ENCODE measurements at regions not wholly inside any gene's neighbourhood (a gene's known extent, or its start where the extent isn't known, plus 50 kb on each side); places are given as distances from the start of the nearest gene placed in this dataset.

- H3K4me3 ChIP-seq (ENCODE audit: low read length), result no peak overlapping the region
- TF ChIP-seq CTCF (conservative IDR thresholded peaks at IDR 0.05; ENCODE audit: low read depth, low read length), result no peak
- DNase-seq (ENCODE audit: low read depth), result no peak
Observed at GRCh38 chr12:63424671-63425070, 243.6 kb downstream of the DPY19L2 start.

GRCh38 chr12:63423839-63424238 lies 244.5 kb downstream of the DPY19L2 start:
- DNase-seq (ENCODE audit: low read depth), result no peak
- TF ChIP-seq CTCF (conservative IDR thresholded peaks at IDR 0.05; ENCODE audit: low read depth, low read length), result no peak
- H3K4me3 ChIP-seq (ENCODE audit: low read length), result no peak overlapping the region

GRCh38 chr12:63420206-63420644 lies 248.1 kb downstream of the DPY19L2 start:
- H3K4me3 ChIP-seq (ENCODE audit: low read length), result no peak overlapping the region
- no peak for DNase-seq (ENCODE audit: low read depth)
- peak; percentile 66 for TF ChIP-seq CTCF (conservative IDR thresholded peaks at IDR 0.05; ENCODE audit: low read depth, low read length)

GRCh38 chr12:63419154-63419553 lies 249.1 kb downstream of the DPY19L2 start:
- no peak overlapping the region for H3K4me3 ChIP-seq (ENCODE audit: low read length)
- no peak for DNase-seq (ENCODE audit: low read depth)
- TF ChIP-seq CTCF (conservative IDR thresholded peaks at IDR 0.05; ENCODE audit: low read depth, low read length), result peak; percentile 8

GRCh38 chr12:63416788-63417187 lies 251.5 kb downstream of the DPY19L2 start:
- no peak for TF ChIP-seq CTCF (conservative IDR thresholded peaks at IDR 0.05; ENCODE audit: low read depth, low read length)
- no peak for DNase-seq (ENCODE audit: low read depth)
- H3K4me3 ChIP-seq (ENCODE audit: low read length), result no peak overlapping the region

- no peak overlapping the region for H3K4me3 ChIP-seq (ENCODE audit: low read length)
- no peak for DNase-seq (ENCODE audit: low read depth)
- TF ChIP-seq CTCF (conservative IDR thresholded peaks at IDR 0.05; ENCODE audit: low read depth, low read length), result no peak
Observed at GRCh38 chr12:63415357-63415756, 252.9 kb downstream of the DPY19L2 start.

- no peak for TF ChIP-seq CTCF (conservative IDR thresholded peaks at IDR 0.05; ENCODE audit: low read depth, low read length)
- no peak for DNase-seq (ENCODE audit: low read depth)
- H3K4me3 ChIP-seq (ENCODE audit: low read length), result no peak overlapping the region
Observed at GRCh38 chr12:63410197-63410596, 258.1 kb downstream of the DPY19L2 start.

All from retinal pigment epithelial cell (primary cell).